Tibial nerve (tissue), 4 donors: ENCODE measurements at regions not wholly inside any gene's neighbourhood (a gene's known extent, or its start where the extent isn't known, plus 50 kb on each side); places are given as distances from the start of the nearest gene placed in this dataset.

Experiments
- CTCF ChIP-seq, 5 experiments: fragments of 200-600 bp in 3 of 5; fragments of 450-650 bp in 2 of 5; sonication (generic) in 3 of 5; IDR thresholded peaks; one replicate each; pipeline ENCODE4 v1.5.1; 2016 to 2019; ENCODE audit warnings: antibody characterized with exemption in 5 of 5, mild to moderate bottlenecking in 3 of 5, moderate library complexity in 2 of 5
- EP300 ChIP-seq, 2 donors: sonication (generic); formaldehyde crosslinking; IDR thresholded peaks; one replicate each; pipeline ENCODE4 v1.6.1; 2017; ENCODE audit warnings: antibody characterized with exemption in 2 of 2, mild to moderate bottlenecking in 1 of 2
- POLR2A ChIP-seq, 2 donors: fragments of 450-650 bp; IDR thresholded peaks; one replicate each; pipeline ENCODE4 v1.6.1; 2017; ENCODE audit warnings: antibody characterized with exemption in 2 of 2, mild to moderate bottlenecking in 2 of 2, moderate library complexity in 2 of 2

DNA sequence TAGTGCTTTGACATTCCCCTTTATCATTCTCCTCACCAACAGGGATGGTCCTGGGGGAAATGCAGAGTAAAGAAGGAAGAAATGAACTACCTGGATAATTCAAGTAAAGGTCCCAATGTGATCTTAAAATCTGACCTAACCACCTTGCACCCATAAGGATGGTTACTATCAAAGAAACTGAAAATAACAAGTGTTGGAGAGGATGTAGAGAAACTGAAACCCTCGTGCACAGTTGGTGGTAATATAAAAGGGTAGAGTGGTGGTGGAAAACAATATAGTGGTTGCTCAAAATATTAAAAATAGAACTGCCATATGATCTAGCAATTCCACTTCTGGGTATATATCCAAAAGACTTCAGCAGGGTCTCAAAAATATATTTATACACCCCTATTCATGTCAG is 298.6 kb upstream of the PPARGC1A start:
- TF ChIP-seq CTCF (IDR thresholded peaks at IDR 0.05): no peak
- TF ChIP-seq POLR2A (IDR thresholded peaks at IDR 0.05): no peak
- TF ChIP-seq EP300 (IDR thresholded peaks at IDR 0.05): no peak
